ENCODE measurements at regions not wholly inside any gene's neighbourhood (a gene's known extent, or its start where the extent isn't known, plus 50 kb on each side); places are given as distances from the start of the nearest gene placed in this dataset.

DNA sequence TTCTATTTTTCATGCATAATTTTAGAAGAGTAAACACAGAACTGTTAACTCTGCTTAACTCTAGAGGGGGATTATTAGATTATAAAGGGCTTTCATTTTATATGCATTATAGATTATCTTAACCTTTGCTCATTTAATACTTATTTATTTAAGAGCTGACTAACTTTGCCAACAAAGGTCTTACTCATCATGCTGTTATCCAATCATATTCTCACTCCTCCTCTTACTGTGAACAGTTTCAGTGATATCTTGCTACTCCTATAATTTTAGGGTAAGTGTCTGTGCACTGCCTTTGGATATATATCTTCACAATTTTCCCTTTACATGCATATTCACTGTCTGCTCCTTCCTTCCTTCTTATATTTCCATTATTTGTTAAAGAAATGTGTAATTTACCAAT, 1814.9 kb downstream of the STIM2 start:
- Histone ChIP-seq H3K36me3 (no peaks in the 10 kb centered on the region), H3K9me3 (no peaks in the 10 kb centered on the region), H3K27me3 (no peaks in the 10 kb centered on the region), H3K4me1 (no peaks in the 10 kb centered on the region), H3K4me3 (no peak overlapping the region), H3K27ac (replicated peaks in 1 of 4) (no peak overlapping the region)
- DNase-seq (ENCODE audit: extremely low spot score): no peak
- TF ChIP-seq, protein P1, sequence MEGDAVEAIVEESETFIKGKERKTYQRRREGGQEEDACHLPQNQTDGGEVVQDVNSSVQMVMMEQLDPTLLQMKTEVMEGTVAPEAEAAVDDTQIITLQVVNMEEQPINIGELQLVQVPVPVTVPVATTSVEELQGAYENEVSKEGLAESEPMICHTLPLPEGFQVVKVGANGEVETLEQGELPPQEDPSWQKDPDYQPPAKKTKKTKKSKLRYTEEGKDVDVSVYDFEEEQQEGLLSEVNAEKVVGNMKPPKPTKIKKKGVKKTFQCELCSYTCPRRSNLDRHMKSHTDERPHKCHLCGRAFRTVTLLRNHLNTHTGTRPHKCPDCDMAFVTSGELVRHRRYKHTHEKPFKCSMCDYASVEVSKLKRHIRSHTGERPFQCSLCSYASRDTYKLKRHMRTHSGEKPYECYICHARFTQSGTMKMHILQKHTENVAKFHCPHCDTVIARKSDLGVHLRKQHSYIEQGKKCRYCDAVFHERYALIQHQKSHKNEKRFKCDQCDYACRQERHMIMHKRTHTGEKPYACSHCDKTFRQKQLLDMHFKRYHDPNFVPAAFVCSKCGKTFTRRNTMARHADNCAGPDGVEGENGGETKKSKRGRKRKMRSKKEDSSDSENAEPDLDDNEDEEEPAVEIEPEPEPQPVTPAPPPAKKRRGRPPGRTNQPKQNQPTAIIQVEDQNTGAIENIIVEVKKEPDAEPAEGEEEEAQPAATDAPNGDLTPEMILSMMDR (IDR thresholded peaks at IDR 0.05): no peak
- TF ChIP-seq EP300 (IDR thresholded peaks at IDR 0.05) (no peak), POLR2AphosphoS5 (IDR thresholded peaks at IDR 0.05) (no peak), POLR2A (IDR thresholded peaks at IDR 0.05; ENCODE audit: low read depth) (no peak)
- intact Hi-C loops (cut with DNase I): no loop called here

- H3K4me3 ChIP-seq: no peak overlapping the region
- no peaks in the 10 kb centered on the region for H3K4me1 ChIP-seq
- H3K27ac ChIP-seq (replicated peaks in 1 of 4): no peak overlapping the region
- H3K27me3 ChIP-seq: no peaks in the 10 kb centered on the region
- TF ChIP-seq POLR2AphosphoS5 (IDR thresholded peaks at IDR 0.05) (no peak), POLR2A (IDR thresholded peaks at IDR 0.05; ENCODE audit: low read depth) (no peak), EP300 (IDR thresholded peaks at IDR 0.05) (no peak)
- TF ChIP-seq, protein P1 (IDR thresholded peaks at IDR 0.05): no peak
- intact Hi-C loops (cut with DNase I): no loop called here
- no peak for DNase-seq (ENCODE audit: extremely low spot score)
- no peaks in the 10 kb centered on the region for H3K36me3 ChIP-seq
- H3K9me3 ChIP-seq: no peaks in the 10 kb centered on the region
These were observed 1817.2 kb downstream of the STIM2 start for GRCh38 chr4:28677808-28678207.

GRCh38 chr4:28682847-28683246, 1822.2 kb downstream of the STIM2 start:
- TF ChIP-seq POLR2A (IDR thresholded peaks at IDR 0.05; ENCODE audit: low read depth) (no peak), POLR2AphosphoS5 (IDR thresholded peaks at IDR 0.05) (no peak), EP300 (IDR thresholded peaks at IDR 0.05) (no peak)
- TF ChIP-seq, protein P1 (IDR thresholded peaks at IDR 0.05): no peak
- H3K4me3 ChIP-seq: no peak overlapping the region
- DNase-seq (ENCODE audit: extremely low spot score): no peak
- H3K27me3 ChIP-seq: no peaks in the 10 kb centered on the region
- no peaks in the 10 kb centered on the region for H3K36me3 ChIP-seq
- no peak overlapping the region for H3K27ac ChIP-seq (replicated peaks in 1 of 4)
- intact Hi-C loops (cut with DNase I): no loop called here
- no peaks in the 10 kb centered on the region for H3K9me3 ChIP-seq
- H3K4me1 ChIP-seq: no peaks in the 10 kb centered on the region
- 87% methylated on average over 1 of the region's 1 CpG for WGBS

DNA sequence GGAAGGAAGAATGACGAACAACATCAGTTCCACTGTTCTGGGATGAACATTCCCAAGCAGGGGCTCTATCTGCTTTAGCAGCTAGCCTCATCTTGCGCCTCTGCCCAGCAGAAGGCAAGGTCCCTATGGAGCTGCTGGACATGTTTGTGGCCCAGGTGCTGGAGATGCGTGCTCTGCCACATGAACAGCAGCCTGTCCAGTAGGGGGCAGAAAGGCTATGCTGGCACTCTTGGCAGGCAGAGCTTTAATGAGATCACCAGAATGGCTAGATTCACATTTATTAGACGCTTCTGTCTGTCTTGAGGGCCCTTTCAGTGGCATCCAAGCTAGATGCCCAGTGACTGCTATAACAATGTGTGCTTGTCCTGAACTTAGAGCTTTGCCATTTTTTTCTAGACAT, 1826.0 kb downstream of the STIM2 start:
- Histone ChIP-seq H3K9me3 (no peaks in the 10 kb centered on the region), H3K27me3 (no peaks in the 10 kb centered on the region), H3K4me1 (no peaks in the 10 kb centered on the region), H3K4me3 (no peak overlapping the region), H3K27ac (replicated peaks in 1 of 4) (no peak overlapping the region), H3K36me3 (no peaks in the 10 kb centered on the region)
- no peak for DNase-seq (ENCODE audit: extremely low spot score)
- intact Hi-C loops (cut with DNase I): no loop called here
- 75% methylated on average over 4 of the region's 4 CpGs for WGBS
- no peak for TF ChIP-seq POLR2A (IDR thresholded peaks at IDR 0.05; ENCODE audit: low read depth)
- TF ChIP-seq, protein P1 (IDR thresholded peaks at IDR 0.05): no peak
- no peak for TF ChIP-seq EP300 (IDR thresholded peaks at IDR 0.05)
- TF ChIP-seq POLR2AphosphoS5 (IDR thresholded peaks at IDR 0.05): no peak

- H3K36me3 ChIP-seq: no peaks in the 10 kb centered on the region
- 86% methylated on average over 1 of the region's 1 CpG for WGBS
- H3K27me3 ChIP-seq: no peaks in the 10 kb centered on the region
- no peak for DNase-seq (ENCODE audit: extremely low spot score)
- no peaks in the 10 kb centered on the region for H3K9me3 ChIP-seq
- H3K27ac ChIP-seq (replicated peaks in 1 of 4): no peak overlapping the region
- H3K4me1 ChIP-seq: no peaks in the 10 kb centered on the region
- H3K4me3 ChIP-seq: no peak overlapping the region
- intact Hi-C loops (cut with DNase I): no loop called here
- TF ChIP-seq POLR2AphosphoS5 (IDR thresholded peaks at IDR 0.05) (no peak), EP300 (IDR thresholded peaks at IDR 0.05) (no peak), POLR2A (IDR thresholded peaks at IDR 0.05; ENCODE audit: low read depth) (no peak)
- TF ChIP-seq, protein P1 (IDR thresholded peaks at IDR 0.05): no peak
These were observed 1830.2 kb downstream of the STIM2 start for GRCh38 chr4:28690890-28691289.

Data from esophagus muscularis mucosa (tissue), 4 donors.